ENCODE measurements at regions not wholly inside any gene's neighbourhood (a gene's known extent, or its start where the extent isn't known, plus 50 kb on each side); places are given as distances from the start of the nearest gene placed in this dataset.

DNA sequence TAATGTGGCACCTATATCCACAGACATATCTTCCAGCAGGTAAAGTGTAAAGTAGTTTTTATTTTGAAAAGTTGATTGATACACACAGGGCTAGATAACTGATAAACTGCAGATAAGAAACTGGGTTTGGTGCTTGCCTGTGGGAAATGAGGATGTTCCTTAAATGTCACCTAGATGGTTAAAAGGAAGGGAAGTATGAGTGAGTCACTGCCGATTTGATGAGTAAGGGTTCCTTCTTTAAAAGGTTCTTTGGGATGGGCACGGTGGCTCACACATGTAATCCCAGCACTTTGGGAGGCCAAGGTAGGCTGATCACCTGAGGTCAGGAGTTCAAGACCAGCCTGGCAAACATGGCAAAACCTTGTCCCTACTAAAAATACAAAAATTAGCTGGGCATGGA, 73.8 kb upstream of the FRY start:
- Histone ChIP-seq H2AFZ (no peak overlapping the region), H3K36me3 (replicated peaks; ENCODE audit: insufficient read depth, low read depth) (no peaks in the 10 kb centered on the region), H3K79me2 (no peaks in the 10 kb centered on the region), H3K4me1 (ENCODE audit: insufficient read depth) (no peaks in the 10 kb centered on the region), H3K27ac (no peak overlapping the region), H3K4me3 (no peak overlapping the region), H3K27me3 (no peaks in the 10 kb centered on the region), H3K4me2 (no peak overlapping the region), H3K9me3 (ENCODE audit: low read depth) (no peaks in the 10 kb centered on the region), H4K20me1 (ENCODE audit: insufficient read depth, poor library complexity, severe bottlenecking) (no peaks in the 10 kb centered on the region), H3K9me2 (replicated peaks; ENCODE audit: insufficient read depth) (no peaks in the 10 kb centered on the region)
- 98% methylated on average over 2 of the region's 2 CpGs for WGBS (ENCODE audit: low lambda C conversion rate, missing lambda C conversion rate)
- no peak for TF ChIP-seq EZH2phosphoT487 (IDR thresholded peaks at IDR 0.05; ENCODE audit: low read depth, severe bottlenecking, unreplicated experiment)
- no peak for TF ChIP-seq EZH2 (IDR thresholded peaks at IDR 0.05; ENCODE audit: borderline replicate concordance)
- DNase-seq (ENCODE audit: low spot score), result no peak

DNA sequence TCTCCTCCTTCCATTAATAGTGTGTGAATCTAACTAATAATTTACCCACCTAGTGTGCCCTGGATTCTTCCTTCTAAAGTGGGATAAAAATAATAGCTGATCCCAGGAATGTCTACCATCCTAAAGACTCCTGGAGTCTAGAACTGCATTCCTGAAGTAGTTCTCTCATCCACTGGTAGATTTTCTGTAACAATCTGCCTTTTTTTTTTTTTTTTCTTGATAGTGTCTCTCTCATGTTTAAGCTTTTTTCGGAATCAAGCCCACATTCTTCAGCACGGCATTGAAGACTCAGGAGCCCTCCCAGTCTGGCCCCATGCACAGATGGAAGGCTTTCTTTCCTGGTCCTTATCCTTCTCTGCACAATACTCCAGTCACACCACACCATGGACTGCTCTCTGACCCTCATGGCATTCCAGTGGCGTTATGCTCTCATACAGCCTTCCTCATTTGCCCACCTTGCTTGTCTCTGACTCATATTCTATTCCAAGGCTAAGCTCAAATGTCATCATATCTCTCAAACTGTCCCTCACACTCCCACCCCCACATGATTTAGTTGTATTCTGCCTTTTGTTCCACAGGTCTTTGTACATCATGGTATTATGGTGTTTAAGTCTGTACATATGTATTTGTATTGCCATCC, 68.7 kb upstream of the FRY start:
- Histone ChIP-seq H3K4me2 (no peak overlapping the region), H3K27me3 (no peaks in the 10 kb centered on the region), H2AFZ (no peak overlapping the region), H3K4me3 (no peak overlapping the region), H3K9me2 (replicated peaks; ENCODE audit: insufficient read depth) (no peaks in the 10 kb centered on the region), H3K79me2 (no peaks in the 10 kb centered on the region), H3K36me3 (replicated peaks; ENCODE audit: insufficient read depth, low read depth) (no peaks in the 10 kb centered on the region), H3K9me3 (ENCODE audit: low read depth) (no peaks in the 10 kb centered on the region), H3K27ac (no peak overlapping the region), H3K4me1 (ENCODE audit: insufficient read depth) (peaks cover 3% of the 10 kb centered on the region), H4K20me1 (ENCODE audit: insufficient read depth, poor library complexity, severe bottlenecking) (no peaks in the 10 kb centered on the region)
- 37% methylated on average over 3 of the region's 3 CpGs for WGBS (ENCODE audit: low lambda C conversion rate, missing lambda C conversion rate)
- no peak for DNase-seq (ENCODE audit: low spot score)
- TF ChIP-seq, protein P1, sequence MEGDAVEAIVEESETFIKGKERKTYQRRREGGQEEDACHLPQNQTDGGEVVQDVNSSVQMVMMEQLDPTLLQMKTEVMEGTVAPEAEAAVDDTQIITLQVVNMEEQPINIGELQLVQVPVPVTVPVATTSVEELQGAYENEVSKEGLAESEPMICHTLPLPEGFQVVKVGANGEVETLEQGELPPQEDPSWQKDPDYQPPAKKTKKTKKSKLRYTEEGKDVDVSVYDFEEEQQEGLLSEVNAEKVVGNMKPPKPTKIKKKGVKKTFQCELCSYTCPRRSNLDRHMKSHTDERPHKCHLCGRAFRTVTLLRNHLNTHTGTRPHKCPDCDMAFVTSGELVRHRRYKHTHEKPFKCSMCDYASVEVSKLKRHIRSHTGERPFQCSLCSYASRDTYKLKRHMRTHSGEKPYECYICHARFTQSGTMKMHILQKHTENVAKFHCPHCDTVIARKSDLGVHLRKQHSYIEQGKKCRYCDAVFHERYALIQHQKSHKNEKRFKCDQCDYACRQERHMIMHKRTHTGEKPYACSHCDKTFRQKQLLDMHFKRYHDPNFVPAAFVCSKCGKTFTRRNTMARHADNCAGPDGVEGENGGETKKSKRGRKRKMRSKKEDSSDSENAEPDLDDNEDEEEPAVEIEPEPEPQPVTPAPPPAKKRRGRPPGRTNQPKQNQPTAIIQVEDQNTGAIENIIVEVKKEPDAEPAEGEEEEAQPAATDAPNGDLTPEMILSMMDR (IDR thresholded peaks at IDR 0.05; ENCODE audit: poor library complexity), result no peak
- no peak for TF ChIP-seq EZH2 (IDR thresholded peaks at IDR 0.05; ENCODE audit: borderline replicate concordance)
- TF ChIP-seq EZH2phosphoT487 (IDR thresholded peaks at IDR 0.05; ENCODE audit: low read depth, severe bottlenecking, unreplicated experiment), result no peak

DNA sequence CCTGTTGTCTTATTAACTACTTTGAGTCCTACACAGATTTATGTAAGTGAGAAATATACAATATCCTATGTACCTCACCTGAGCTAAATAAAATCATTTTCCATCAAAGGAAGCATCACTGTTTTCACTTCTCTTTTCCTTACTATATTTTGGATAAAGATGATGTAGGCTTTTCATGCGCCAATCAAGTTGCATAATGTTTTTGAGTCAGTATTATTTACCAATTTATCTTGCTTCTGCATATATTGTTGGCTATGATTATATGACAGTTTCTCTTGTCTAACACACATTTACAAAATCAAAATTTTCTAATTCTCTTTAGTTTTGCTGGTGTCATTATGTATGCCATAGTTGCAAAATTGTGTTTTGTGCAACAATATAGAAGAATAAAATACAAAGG, 67.9 kb upstream of the FRY start:
- WGBS (ENCODE audit: low lambda C conversion rate, missing lambda C conversion rate), result 97% methylated on average over 1 of the region's 1 CpG
- no peaks in the 10 kb centered on the region for H3K79me2 ChIP-seq
- H3K27me3 ChIP-seq, result no peaks in the 10 kb centered on the region
- H3K4me2 ChIP-seq, result no peak overlapping the region
- H3K9me3 ChIP-seq (ENCODE audit: low read depth), result no peaks in the 10 kb centered on the region
- H3K9me2 ChIP-seq (replicated peaks; ENCODE audit: insufficient read depth), result no peaks in the 10 kb centered on the region
- H3K4me3 ChIP-seq, result no peak overlapping the region
- H3K27ac ChIP-seq, result no peak overlapping the region
- H3K4me1 ChIP-seq (ENCODE audit: insufficient read depth), result peaks cover 3% of the 10 kb centered on the region
- TF ChIP-seq, protein P1 (IDR thresholded peaks at IDR 0.05; ENCODE audit: poor library complexity), result no peak
- TF ChIP-seq EZH2phosphoT487 (IDR thresholded peaks at IDR 0.05; ENCODE audit: low read depth, severe bottlenecking, unreplicated experiment) (no peak), EZH2 (IDR thresholded peaks at IDR 0.05; ENCODE audit: borderline replicate concordance) (no peak)
- no peak overlapping the region for H2AFZ ChIP-seq
- no peak for DNase-seq (ENCODE audit: low spot score)
- H3K36me3 ChIP-seq (replicated peaks; ENCODE audit: insufficient read depth, low read depth), result no peaks in the 10 kb centered on the region
- H4K20me1 ChIP-seq (ENCODE audit: insufficient read depth, poor library complexity, severe bottlenecking), result no peaks in the 10 kb centered on the region

DNA sequence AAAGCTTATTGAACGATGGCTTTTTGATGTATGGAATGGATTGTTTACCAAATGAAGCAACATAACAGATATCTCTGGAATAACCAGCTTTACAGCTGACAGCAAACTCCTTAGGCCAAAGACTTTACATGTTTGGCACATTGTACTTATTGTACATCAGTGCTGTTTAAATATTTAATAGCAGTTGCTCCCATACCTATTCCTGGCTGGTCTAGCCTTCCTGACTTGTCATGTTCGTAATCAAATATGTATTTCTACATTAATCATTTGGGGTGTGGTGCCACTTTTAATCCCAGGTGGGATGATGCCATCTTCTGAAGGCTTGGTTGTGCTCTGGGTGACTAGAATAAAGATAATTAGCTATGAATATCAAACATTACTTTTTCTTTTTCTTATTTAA, 67.4 kb upstream of the FRY start:
- no peak for DNase-seq (ENCODE audit: low spot score)
- H4K20me1 ChIP-seq (ENCODE audit: insufficient read depth, poor library complexity, severe bottlenecking), result no peaks in the 10 kb centered on the region
- TF ChIP-seq, protein P1 (IDR thresholded peaks at IDR 0.05; ENCODE audit: poor library complexity), result no peak
- TF ChIP-seq EZH2 (IDR thresholded peaks at IDR 0.05; ENCODE audit: borderline replicate concordance) (no peak), EZH2phosphoT487 (IDR thresholded peaks at IDR 0.05; ENCODE audit: low read depth, severe bottlenecking, unreplicated experiment) (no peak)
- no peak overlapping the region for H3K4me2 ChIP-seq
- no peaks in the 10 kb centered on the region for H3K36me3 ChIP-seq (replicated peaks; ENCODE audit: insufficient read depth, low read depth)
- H3K27ac ChIP-seq, result no peak overlapping the region
- H3K9me2 ChIP-seq (replicated peaks; ENCODE audit: insufficient read depth), result no peaks in the 10 kb centered on the region
- peaks cover 3% of the 10 kb centered on the region for H3K4me1 ChIP-seq (ENCODE audit: insufficient read depth)
- H3K9me3 ChIP-seq (ENCODE audit: low read depth), result no peaks in the 10 kb centered on the region
- WGBS (ENCODE audit: low lambda C conversion rate, missing lambda C conversion rate), result 80% methylated on average over 2 of the region's 2 CpGs
- H3K79me2 ChIP-seq, result no peaks in the 10 kb centered on the region
- H3K27me3 ChIP-seq, result no peaks in the 10 kb centered on the region
- no peak overlapping the region for H2AFZ ChIP-seq
- H3K4me3 ChIP-seq, result no peak overlapping the region

Data from hepatocyte (in vitro differentiated cells).